Testis (tissue), 2 donors: ENCODE measurements at regions not wholly inside any gene's neighbourhood (a gene's known extent, or its start where the extent isn't known, plus 50 kb on each side); places are given as distances from the start of the nearest gene placed in this dataset.

Experiments
- DNase-seq: peaks from one replicate; pipeline ENCODE4 v3.0.0-alpha.2; 2019
- H3K27ac ChIP-seq, 2 donors: fragments of 200-600 bp; sonication (generic); one replicate each; pipeline ENCODE4 v1.5.1; 2019
- H3K27me3 ChIP-seq: fragments of 200-600 bp; sonication (generic); one replicate; pipeline ENCODE4 v1.5.1; 2019
- H3K36me3 ChIP-seq: fragments of 200-600 bp; sonication (generic); one replicate; pipeline ENCODE4 v1.5.1; 2017; ENCODE audit warnings: low read depth; ENCODE audit errors: missing control alignments
- H3K4me1 ChIP-seq: fragments of 200-600 bp; sonication (generic); one replicate; pipeline ENCODE4 v1.5.1; 2019
- H3K4me3 ChIP-seq, 2 donors: fragments of 200-600 bp; sonication (generic); one replicate each; pipeline ENCODE4 v1.5.1; 2017 to 2019
- H3K9me3 ChIP-seq: fragments of 200-600 bp; sonication (generic); one replicate; pipeline ENCODE4 v1.5.1; 2017
- POLR2A ChIP-seq: fragments of 450-650 bp; IDR thresholded peaks from one replicate; pipeline ENCODE4 v1.6.1; 2017; ENCODE audit warnings: antibody characterized with exemption, mild to moderate bottlenecking, moderate library complexity
- WGBS, 2 donors: methylation state at CpG; one replicate each; pipeline ENCODE4 v1.1.5; 2018; 5-methylcytosine and 5-hydroxymethylcytosine counted together
- intact Hi-C: fragments of 100-400 bp; cut with DNase I; formaldehyde crosslinking; loops from one replicate; pipeline ENCODE4 v1.15.1; 2023; ENCODE audit warnings: low total_unique reads
- TF ChIP-seq, protein P1 (sequence below), 3 experiments: fragments of 450-650 bp in 2 of 3; fragments of 200-600 bp in 1 of 3; sonication (generic) in 1 of 3; IDR thresholded peaks; one replicate each; pipeline ENCODE4 v1.5.1; 2016 to 2019; ENCODE audit warnings: antibody characterized with exemption in 3 of 3, mild to moderate bottlenecking in 2 of 3, moderate library complexity in 1 of 3

DNA sequence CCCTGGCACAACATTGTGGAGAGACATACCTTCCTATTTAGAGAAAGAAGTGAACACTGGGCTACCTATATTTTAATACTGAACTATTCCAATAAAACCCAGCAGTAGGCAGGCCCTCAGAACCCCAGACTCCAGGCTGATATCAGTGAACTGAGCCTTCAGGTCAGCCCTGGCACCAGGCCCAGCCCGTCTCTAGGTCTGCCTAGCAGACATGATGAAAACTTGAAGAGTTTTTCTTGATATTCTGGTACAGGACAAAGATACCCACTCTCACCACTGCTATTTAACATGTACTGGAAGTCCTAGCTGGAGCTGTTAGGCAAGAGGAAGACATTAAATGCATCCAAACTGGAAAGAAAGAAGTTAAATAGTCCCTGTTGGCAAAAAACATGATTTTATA, 396.6 kb upstream of the SPRY2 start:
- H3K4me1 ChIP-seq, result no peaks in the 10 kb centered on the region
- no peaks in the 10 kb centered on the region for H3K36me3 ChIP-seq
- TF ChIP-seq, protein P1, sequence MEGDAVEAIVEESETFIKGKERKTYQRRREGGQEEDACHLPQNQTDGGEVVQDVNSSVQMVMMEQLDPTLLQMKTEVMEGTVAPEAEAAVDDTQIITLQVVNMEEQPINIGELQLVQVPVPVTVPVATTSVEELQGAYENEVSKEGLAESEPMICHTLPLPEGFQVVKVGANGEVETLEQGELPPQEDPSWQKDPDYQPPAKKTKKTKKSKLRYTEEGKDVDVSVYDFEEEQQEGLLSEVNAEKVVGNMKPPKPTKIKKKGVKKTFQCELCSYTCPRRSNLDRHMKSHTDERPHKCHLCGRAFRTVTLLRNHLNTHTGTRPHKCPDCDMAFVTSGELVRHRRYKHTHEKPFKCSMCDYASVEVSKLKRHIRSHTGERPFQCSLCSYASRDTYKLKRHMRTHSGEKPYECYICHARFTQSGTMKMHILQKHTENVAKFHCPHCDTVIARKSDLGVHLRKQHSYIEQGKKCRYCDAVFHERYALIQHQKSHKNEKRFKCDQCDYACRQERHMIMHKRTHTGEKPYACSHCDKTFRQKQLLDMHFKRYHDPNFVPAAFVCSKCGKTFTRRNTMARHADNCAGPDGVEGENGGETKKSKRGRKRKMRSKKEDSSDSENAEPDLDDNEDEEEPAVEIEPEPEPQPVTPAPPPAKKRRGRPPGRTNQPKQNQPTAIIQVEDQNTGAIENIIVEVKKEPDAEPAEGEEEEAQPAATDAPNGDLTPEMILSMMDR (IDR thresholded peaks at IDR 0.05), result no peak
- no peak for TF ChIP-seq POLR2A
- intact Hi-C loops, result no loop called here
- H3K27me3 ChIP-seq, result no peaks in the 10 kb centered on the region
- H3K9me3 ChIP-seq, result no peaks in the 10 kb centered on the region
- 80 to 81% methylated on average over 1 of the region's 1 CpG for WGBS, 2 donors
- H3K27ac ChIP-seq, result no peak overlapping the region
- H3K4me3 ChIP-seq, result no peak overlapping the region
- DNase-seq, result no peak

DNA sequence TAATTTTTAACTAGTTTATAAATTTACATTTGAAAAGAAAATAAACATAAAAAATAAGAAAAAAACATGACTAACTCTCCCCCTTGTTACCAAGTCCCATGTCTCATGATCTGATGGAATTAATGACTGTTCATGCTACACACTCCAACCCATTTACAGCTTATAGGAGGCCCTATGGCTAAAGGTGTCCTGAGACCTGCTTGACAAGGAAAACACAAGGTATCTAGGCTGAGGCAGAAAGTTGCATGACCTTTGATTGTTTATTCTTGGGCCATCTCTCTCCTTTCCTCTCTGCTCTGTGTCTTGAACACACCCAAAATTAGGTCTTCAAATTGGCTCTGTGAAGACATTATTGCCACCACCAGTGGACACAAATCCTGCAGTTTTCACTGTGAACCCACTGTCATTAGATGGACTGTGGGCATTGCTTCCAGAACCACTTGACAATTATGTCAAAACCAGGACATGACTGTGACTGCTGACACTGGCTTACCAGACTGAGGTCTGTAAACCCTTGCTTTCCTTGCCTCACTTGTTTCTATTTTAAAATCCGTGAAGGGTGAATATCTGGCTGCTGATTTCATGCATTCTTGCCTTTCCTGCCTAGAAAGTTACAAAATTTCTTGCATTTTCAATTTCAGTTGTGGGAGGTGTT, 386.5 kb upstream of the SPRY2 start:
- H3K27ac ChIP-seq, result no peak overlapping the region
- no peak for TF ChIP-seq POLR2A
- TF ChIP-seq, protein P1 (IDR thresholded peaks at IDR 0.05), result no peak
- no peak overlapping the region for H3K4me3 ChIP-seq
- DNase-seq, result no peak
- WGBS, 2 donors, result 41 to 54% methylated on average over 1 of the region's 1 CpG
- H3K36me3 ChIP-seq, result no peaks in the 10 kb centered on the region
- no peaks in the 10 kb centered on the region for H3K4me1 ChIP-seq
- no peaks in the 10 kb centered on the region for H3K9me3 ChIP-seq
- H3K27me3 ChIP-seq, result no peaks in the 10 kb centered on the region
- intact Hi-C loops, result no loop called here

DNA sequence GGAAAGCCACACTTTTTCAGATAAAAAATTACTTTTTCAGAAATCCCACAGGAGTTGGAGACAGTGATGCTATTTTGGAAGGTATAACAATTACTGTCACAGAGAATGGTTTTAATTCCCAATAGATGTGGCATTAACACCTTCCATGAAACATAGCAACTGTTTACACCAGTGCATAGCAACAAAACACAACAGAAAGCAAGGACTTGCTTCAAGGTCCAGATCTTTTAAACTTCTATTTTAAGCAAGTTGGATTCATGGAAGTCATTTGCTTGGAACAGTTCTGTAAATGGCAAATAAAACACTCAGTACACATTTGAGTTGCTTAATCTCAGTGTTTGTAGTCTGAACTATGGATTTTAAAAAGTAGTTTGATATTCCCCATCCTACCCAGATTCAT, 385.9 kb upstream of the SPRY2 start:
- H3K4me1 ChIP-seq, result no peaks in the 10 kb centered on the region
- no peaks in the 10 kb centered on the region for H3K27me3 ChIP-seq
- no peak overlapping the region for H3K27ac ChIP-seq
- intact Hi-C loops, result no loop called here
- no peak for TF ChIP-seq POLR2A
- TF ChIP-seq, protein P1 (IDR thresholded peaks at IDR 0.05), result no peak
- H3K9me3 ChIP-seq, result no peaks in the 10 kb centered on the region
- H3K36me3 ChIP-seq, result no peaks in the 10 kb centered on the region
- no peak for DNase-seq
- H3K4me3 ChIP-seq, result no peak overlapping the region

DNA sequence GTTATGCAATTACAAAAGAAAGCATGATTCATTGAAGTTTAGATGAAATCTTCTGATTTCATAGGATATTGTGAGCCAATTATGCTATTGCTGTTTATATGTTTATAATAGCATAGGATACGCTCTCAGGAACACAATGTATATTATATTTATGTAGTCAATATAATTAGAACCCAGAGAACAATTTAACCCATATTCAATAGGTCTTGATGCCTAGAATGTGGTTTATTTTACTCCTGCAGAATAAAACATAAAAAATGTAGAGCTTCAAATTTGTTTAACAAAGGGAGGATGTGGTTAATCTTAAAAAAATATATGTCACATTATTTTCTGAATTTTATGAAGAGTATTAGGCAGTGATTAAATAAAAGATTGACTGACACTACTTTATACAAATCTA, 380.8 kb upstream of the SPRY2 start:
- TF ChIP-seq, protein P1 (IDR thresholded peaks at IDR 0.05), result no peak
- no peak for TF ChIP-seq POLR2A
- WGBS, 2 donors, result 43 to 44% methylated on average over 1 of the region's 1 CpG
- no peaks in the 10 kb centered on the region for H3K27me3 ChIP-seq

DNA sequence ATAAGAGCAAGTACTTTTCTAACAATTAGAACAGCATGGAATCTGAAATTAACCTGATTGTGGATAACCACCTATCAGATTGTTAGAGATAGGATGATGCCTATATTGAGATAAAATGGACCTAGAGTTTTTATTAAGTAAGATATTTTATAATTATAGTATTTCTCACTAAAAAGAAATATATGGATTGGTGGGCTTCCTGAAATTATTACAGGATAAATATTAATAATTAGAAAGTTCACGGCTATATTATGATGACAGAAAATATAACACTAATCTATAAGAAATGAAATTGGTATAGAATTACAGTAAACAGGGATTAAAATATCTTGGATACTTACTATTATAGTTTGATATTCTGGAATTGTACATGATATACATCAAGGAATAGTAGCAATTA, 378.0 kb upstream of the SPRY2 start:
- no peak for TF ChIP-seq POLR2A
- TF ChIP-seq, protein P1 (IDR thresholded peaks at IDR 0.05), result no peak
- H3K36me3 ChIP-seq, result no peaks in the 10 kb centered on the region
- WGBS, 2 donors, result 94 to 98% methylated on average over 1 of the region's 1 CpG
- DNase-seq, result no peak
- H3K4me1 ChIP-seq, result no peaks in the 10 kb centered on the region
- no peak overlapping the region for H3K4me3 ChIP-seq
- no peak overlapping the region for H3K27ac ChIP-seq
- H3K27me3 ChIP-seq, result no peaks in the 10 kb centered on the region
- intact Hi-C loops, result no loop called here
- H3K9me3 ChIP-seq, result no peaks in the 10 kb centered on the region

More for the DNA sequence above, 380.8 kb upstream of the SPRY2 start:
- H3K4me3 ChIP-seq, result no peak overlapping the region
- intact Hi-C loops, result no loop called here
- H3K4me1 ChIP-seq, result no peaks in the 10 kb centered on the region
- no peaks in the 10 kb centered on the region for H3K9me3 ChIP-seq
- DNase-seq, result no peak
- H3K36me3 ChIP-seq, result no peaks in the 10 kb centered on the region
- H3K27ac ChIP-seq, result no peak overlapping the region
